Stimulated activated CD4-positive, alpha-beta T cell treated with anti-CD3 and anti-CD28 coated beads, Interleukin-2, amount 100 ng/mL, for 24 hours (primary cell): ENCODE measurements at regions not wholly inside any gene's neighbourhood (a gene's known extent, or its start where the extent isn't known, plus 50 kb on each side); places are given as distances from the start of the nearest gene placed in this dataset.
"Not testable (repeated sequence)": the region's sequence is repeated elsewhere in the genome, so short reads cannot be mapped to it uniquely, and the experiment has no call there.

ENCODE experiments used
- DNase-seq, 2 donors: peaks; one replicate each; pipeline ENCODE4 v3.0.0-alpha.2; 2020

GRCh38 chr6:145540741-145541140, 194.6 kb downstream of the EPM2A start:
- no peak for DNase-seq

DNA sequence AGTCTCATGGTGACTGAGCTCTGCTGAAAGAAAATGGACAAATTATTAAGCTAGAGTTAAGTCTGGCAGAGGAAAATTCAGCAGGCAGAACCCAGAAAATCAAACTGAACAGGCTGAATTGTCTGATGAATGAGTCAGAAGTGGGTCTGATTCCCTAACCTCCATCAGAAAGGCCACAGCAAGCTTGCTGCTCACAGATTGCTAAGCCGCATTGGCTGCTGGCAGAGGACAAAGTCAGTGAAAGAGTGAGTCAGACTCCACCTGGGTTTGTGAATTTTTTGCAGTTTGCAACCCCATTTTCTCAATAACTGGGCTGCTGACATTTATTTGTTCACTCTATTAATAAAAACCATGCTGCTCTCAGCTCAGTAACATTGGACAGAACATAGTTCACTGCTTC, 191.3 kb downstream of the EPM2A start:
- DNase-seq: no peak

- no peak for DNase-seq
These were observed 190.8 kb downstream of the EPM2A start for GRCh38 chr6:145544514-145544913.

GRCh38 chr6:145546265-145546664, 189.1 kb downstream of the EPM2A start:
- no peak for DNase-seq

GRCh38 chr6:145547594-145548335, 187.6 kb downstream of the EPM2A start:
- DNase-seq: no peak

DNA sequence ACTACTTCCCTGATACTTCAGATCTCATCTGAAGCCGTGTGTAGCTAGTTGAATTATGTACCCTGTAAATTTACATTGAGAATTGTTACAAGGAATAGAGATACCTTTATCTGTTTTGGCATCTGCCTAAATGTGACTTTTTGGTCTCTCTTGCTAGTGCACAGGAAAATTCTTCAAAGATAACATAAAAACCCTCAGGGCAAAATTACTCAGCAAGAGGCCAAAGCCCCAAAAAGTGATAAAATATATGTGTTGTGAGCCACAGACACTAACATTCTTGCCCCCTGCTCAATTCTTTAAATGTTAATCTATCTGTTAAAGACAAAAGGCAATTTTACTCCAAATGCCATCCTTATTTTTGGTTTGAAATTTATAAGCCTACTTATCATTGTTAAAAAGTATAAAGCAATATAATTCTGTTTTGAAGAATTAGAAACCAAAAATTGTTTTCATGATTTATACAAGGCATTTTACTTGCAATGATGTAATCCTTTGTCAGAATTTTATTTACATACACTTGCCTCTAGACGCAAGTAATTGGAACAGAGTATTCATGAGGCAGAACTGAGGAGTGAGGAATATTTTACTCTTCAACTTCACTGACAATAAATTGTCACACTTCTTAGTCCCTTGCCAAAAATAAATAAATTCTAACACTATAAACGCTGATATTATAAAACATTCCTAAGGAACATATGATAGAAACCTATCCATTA, 186.2 kb downstream of the EPM2A start:
- no peak for DNase-seq

DNA sequence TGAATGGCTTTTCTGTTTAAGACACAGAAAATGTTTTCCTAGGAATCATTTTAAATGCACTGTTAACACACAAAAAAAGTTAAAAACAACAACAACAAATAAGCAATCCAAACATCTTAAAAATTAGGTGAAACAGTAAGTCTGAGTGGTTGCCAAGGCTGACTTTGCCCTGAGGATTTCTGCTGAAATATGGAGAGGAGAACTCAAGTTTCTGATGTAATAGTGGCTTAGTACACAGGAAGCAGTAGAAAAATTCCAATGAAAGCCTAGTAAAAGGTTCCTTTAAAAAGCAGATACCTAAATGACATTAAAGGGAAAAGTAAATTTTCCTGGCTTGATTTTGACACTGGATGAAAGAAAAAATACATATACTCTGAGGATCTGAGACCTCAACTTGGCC, 184.2 kb downstream of the EPM2A start:
- no peak for DNase-seq

GRCh38 chr6:145555084-145555483, 180.2 kb downstream of the EPM2A start:
- no peak for DNase-seq

- DNase-seq: no peak
These were observed 177.8 kb downstream of the EPM2A start for GRCh38 chr6:145557474-145557873.

DNA sequence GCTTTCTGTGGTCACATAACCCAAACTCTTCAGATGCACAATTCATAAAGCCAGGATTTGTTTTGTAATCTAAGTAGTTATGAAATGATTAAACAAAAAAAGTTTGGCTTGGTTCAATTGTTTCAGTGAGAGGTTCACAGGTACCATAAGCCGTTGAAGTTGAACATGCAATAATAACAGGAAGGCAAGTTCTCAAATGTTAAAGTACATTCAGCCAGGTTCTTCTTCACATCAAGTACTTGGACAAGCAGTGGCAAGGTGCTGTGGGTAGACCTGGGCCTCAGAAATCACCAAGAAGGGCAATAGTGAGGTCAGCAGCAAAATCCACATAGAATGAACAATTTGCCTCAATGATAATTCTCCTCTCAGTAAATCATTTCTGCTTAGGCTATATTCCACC, 175.5 kb downstream of the EPM2A start:
- no peak for DNase-seq

- DNase-seq: no peak
These were observed 173.9 kb downstream of the EPM2A start for GRCh38 chr6:145561095-145562072.

DNA sequence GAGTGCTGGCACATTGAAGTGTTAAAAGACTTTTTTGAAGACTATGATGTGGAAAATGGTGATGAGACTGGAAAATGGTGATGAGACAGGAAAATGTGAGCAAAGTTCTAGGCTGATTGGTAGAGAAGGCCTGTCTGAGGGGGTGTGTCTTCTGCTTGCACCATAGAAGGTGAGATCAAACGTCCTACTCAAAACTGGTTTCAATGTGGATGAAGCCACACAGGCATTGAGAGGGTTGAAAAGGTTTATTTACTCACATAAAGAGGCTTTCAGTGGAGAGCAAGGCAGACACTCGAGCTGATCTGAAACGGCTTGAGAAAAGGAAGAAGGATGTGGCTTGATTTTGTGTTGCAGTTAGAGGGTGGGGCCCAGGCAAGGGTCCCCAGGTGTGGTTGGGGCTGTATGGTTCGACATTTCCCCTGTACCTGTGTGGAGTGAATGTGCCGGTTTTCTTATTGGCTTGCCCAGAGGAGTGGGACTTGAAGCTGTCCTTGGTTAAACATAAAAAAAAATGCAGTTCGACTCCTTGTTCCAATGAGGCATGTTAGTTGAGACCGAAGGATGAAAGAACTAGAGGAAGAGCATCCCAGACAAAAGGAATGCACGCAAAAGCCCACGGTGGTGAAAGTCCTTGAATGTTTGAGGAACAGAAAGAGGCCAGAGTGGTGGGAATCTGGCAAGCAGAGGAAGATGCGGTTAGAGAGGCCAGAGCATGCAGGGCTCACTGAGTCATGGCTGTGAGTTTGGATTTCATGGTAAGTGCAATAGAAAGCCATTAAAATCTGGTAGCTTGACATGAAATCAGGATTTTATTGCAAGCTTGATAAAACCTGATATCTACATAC, 172.3 kb downstream of the EPM2A start:
- DNase-seq: no peak

GRCh38 chr6:145564553-145564952, 170.8 kb downstream of the EPM2A start:
- DNase-seq: no peak

GRCh38 chr6:145567684-145568252, 167.6 kb downstream of the EPM2A start:
- DNase-seq: no peak

DNA sequence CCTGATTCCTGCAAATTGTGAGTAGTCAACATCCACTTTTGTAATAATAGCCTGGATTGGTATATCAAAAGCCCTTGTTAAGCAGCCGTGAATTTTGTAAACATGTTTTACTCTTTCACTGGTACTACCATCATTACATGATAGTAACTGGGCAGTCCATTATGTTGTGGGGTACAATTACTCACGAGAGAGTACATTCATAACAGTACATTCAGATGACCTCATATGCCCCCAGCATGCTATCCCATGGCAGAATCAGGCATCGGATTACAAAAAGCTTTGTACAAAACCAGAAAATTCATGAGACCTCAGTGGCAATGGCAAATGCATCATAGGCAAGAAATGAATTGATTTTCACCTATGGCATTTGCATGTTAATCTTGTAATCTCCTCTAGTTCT, 166.2 kb downstream of the EPM2A start:
- no peak for DNase-seq

- not testable (repeated sequence) for DNase-seq
These were observed 165.0 kb downstream of the EPM2A start for GRCh38 chr6:145570336-145570735.

DNA sequence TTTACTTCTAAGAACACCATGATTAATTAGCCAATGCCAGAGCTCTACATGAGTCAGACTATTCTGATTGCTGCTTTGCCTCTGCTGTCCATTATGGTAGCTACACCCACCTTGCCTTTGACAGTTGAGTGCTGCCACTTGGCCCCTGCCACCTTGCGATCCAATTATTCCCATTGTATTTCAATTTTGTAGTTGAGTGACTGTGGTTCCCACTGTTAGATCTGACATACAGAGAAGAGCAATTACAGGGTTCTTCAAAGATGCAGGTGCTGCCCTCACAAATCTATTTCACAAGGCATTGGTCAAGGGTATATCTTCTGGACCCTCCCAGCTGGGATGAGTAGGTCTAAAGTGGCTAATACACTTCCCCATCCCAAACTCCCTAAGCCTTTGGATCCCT, 161.1 kb downstream of the EPM2A start:
- DNase-seq: not testable (repeated sequence)
